ENCODE measurements at regions not wholly inside any gene's neighbourhood (a gene's known extent, or its start where the extent isn't known, plus 50 kb on each side); places are given as distances from the start of the nearest gene placed in this dataset.

DNA sequence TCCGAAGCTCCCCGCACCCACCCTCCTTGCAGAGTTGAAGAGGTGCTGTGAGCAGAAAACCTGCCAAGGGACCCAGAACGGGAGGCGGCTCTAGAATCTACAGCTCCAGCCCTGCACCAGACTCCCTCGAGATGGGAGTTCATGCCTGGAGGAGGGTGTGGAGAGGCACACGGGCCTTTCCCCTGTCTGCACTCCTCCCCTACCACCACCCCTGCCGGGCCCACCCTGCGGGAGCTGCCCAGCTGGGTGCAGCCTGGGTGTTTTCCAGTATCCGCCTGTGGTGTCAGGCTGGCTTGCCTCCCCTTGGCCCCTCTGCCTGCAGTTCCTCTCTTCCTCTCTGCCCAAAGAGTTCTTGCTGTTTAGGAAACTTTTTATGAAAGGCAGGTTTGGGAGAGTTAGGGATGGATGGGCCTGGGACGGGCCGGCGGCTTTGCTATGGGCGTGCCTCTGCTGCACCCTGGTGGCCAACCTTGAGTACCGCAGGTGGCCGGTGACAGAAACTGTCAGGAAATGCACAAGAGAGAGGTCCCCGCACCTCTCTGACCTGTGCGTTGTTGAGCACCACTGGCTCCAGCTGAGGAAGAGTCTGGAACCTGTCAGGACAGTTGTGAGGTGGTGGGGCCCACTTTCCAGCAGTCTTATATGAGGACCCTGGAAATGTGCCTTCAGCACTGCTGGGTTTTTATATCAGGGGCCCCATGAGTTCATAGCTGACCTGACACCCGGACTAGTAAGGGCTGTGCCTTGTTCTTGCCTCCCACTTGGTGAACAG lies 354.1 kb downstream of the SEC14L1 start:
- Histone ChIP-seq H3K36me3 (replicated peaks; ENCODE audit: low read depth, low read length) (no peaks in the 10 kb centered on the region), H3K4me1 (ENCODE audit: low read length) (peaks cover 6% of the 10 kb centered on the region), H2AFZ (ENCODE audit: low read depth, low read length) (no peak overlapping the region), H3K79me2 (ENCODE audit: low read length) (no peaks in the 10 kb centered on the region), H4K20me1 (ENCODE audit: insufficient read depth, low read length) (0 out of 2 replicates have a peak, but pooled peaks cover 2% of the 10 kb centered on the region), H3K27me3 (ENCODE audit: low read depth, low read length) (no peaks in the 10 kb centered on the region), H3K4me2 (ENCODE audit: low read length) (no peak overlapping the region), H3K9me3 (ENCODE audit: insufficient read depth, low read length) (no peaks in the 10 kb centered on the region), H3K9ac (ENCODE audit: low read length) (no peak overlapping the region), H3K27ac (ENCODE audit: low read length) (no peak overlapping the region), H3K4me3 (ENCODE audit: low read length) (no peak overlapping the region)
- TF ChIP-seq, protein P1, sequence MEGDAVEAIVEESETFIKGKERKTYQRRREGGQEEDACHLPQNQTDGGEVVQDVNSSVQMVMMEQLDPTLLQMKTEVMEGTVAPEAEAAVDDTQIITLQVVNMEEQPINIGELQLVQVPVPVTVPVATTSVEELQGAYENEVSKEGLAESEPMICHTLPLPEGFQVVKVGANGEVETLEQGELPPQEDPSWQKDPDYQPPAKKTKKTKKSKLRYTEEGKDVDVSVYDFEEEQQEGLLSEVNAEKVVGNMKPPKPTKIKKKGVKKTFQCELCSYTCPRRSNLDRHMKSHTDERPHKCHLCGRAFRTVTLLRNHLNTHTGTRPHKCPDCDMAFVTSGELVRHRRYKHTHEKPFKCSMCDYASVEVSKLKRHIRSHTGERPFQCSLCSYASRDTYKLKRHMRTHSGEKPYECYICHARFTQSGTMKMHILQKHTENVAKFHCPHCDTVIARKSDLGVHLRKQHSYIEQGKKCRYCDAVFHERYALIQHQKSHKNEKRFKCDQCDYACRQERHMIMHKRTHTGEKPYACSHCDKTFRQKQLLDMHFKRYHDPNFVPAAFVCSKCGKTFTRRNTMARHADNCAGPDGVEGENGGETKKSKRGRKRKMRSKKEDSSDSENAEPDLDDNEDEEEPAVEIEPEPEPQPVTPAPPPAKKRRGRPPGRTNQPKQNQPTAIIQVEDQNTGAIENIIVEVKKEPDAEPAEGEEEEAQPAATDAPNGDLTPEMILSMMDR (IDR thresholded peaks at IDR 0.05; ENCODE audit: low read depth, low read length) = peak; percentile 95
- no peak for TF ChIP-seq EZH2phosphoT487 (IDR thresholded peaks at IDR 0.05; ENCODE audit: low read depth)

DNA sequence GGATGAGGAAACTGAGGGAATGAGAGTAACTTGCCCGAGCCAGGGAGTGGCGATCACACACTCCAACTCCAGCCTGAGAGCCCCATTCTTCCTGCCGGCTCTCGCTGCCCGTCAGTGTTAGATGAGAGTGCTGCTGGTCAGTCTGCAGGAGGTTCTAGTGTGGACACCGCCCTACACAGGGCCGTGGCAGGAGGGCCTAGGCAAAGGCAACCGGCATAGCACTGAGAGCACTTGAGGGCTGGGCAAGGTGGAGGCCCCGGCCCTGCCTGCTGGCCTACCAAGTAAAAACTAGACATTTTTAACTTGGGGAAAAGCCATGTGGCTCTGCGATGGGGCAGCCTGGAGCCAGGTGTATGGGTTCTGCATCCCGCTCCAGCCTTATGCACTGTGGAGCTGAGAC lies 354.8 kb downstream of the SEC14L1 start:
- H3K4me3 ChIP-seq (ENCODE audit: low read length) = no peak overlapping the region
- no peaks in the 10 kb centered on the region for H3K36me3 ChIP-seq (replicated peaks; ENCODE audit: low read depth, low read length)
- H3K27me3 ChIP-seq (ENCODE audit: low read depth, low read length) = no peaks in the 10 kb centered on the region
- no peak overlapping the region for H2AFZ ChIP-seq (ENCODE audit: low read depth, low read length)
- H3K9ac ChIP-seq (ENCODE audit: low read length) = no peak overlapping the region
- no peaks in the 10 kb centered on the region for H3K79me2 ChIP-seq (ENCODE audit: low read length)
- no peak overlapping the region for H3K4me2 ChIP-seq (ENCODE audit: low read length)
- 0 out of 2 replicates have a peak, but pooled peaks cover 2% of the 10 kb centered on the region for H4K20me1 ChIP-seq (ENCODE audit: insufficient read depth, low read length)
- no peak overlapping the region for H3K27ac ChIP-seq (ENCODE audit: low read length)
- H3K9me3 ChIP-seq (ENCODE audit: insufficient read depth, low read length) = no peaks in the 10 kb centered on the region
- no peak for TF ChIP-seq EZH2phosphoT487 (IDR thresholded peaks at IDR 0.05; ENCODE audit: low read depth)
- TF ChIP-seq, protein P1 (IDR thresholded peaks at IDR 0.05; ENCODE audit: low read depth, low read length) = no peak
- H3K4me1 ChIP-seq (ENCODE audit: low read length) = peaks cover 6% of the 10 kb centered on the region

DNA sequence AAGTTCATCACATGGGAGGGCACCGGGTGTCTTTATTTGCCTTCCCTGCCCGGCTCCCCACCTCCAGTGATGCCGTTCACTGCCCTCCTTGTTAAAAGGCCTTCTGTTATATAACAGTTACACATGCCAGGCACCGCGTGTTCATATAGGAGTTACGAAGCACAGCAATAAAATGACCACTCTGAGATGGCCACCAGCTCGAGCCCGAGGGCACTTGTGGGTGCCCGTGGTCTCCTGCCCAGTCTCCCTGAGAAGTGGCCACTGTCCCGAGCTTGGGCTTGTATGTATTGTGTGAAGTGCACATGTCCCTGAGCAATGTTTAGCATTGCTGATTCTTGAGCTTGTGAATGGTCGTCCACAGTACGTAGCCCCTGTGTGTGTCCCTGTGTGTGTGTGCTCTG lies 355.6 kb downstream of the SEC14L1 start:
- Histone ChIP-seq H3K79me2 (ENCODE audit: low read length) (no peaks in the 10 kb centered on the region), H3K4me2 (ENCODE audit: low read length) (no peak overlapping the region), H3K36me3 (replicated peaks; ENCODE audit: low read depth, low read length) (no peaks in the 10 kb centered on the region), H4K20me1 (ENCODE audit: insufficient read depth, low read length) (0 out of 2 replicates have a peak, but pooled peaks cover 2% of the 10 kb centered on the region), H3K27ac (ENCODE audit: low read length) (no peak overlapping the region), H3K9ac (ENCODE audit: low read length) (no peak overlapping the region), H3K4me1 (ENCODE audit: low read length) (peaks cover 6% of the 10 kb centered on the region), H3K27me3 (ENCODE audit: low read depth, low read length) (no peaks in the 10 kb centered on the region), H3K9me3 (ENCODE audit: insufficient read depth, low read length) (no peaks in the 10 kb centered on the region), H2AFZ (ENCODE audit: low read depth, low read length) (no peak overlapping the region), H3K4me3 (ENCODE audit: low read length) (no peak overlapping the region)
- TF ChIP-seq EZH2phosphoT487 (IDR thresholded peaks at IDR 0.05; ENCODE audit: low read depth) = no peak
- TF ChIP-seq, protein P1 (IDR thresholded peaks at IDR 0.05; ENCODE audit: low read depth, low read length) = no peak

DNA sequence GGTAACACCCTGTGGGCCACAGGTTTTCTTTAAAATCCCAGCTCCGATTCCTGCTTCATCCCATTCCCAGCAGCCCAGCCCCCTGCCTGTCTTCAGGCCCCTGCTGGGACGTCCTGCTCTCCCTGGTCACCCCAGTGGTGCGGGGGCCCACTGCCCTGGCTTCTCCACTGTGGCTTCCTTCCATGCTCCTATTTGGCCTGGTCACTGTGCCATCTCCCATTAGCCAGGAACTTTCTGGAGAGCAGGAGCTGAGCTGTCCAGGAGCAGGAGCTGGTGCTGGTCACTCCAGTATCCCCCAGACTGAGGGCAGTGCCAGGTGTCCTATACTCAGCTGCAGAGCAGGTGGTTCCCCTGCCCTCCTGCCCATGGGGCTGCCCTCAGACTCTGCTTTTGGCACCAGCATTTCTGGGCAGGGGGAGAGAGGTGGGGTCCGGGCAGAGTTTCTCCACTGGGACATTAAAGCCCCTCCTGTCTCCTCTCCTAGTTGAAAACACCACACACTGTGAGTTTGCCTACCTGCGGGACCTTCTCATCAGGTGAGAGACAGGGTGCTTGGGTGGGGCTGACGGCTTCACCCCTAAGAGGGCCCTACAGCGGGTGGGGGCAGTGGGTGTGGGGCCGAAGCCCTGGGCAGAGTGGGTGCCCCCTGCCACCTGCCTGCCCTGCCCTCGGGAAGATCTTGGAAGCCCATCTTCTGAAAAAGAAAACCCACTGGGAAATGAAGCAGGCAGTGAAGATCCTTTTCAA lies 356.2 kb downstream of the SEC14L1 start:
- Histone ChIP-seq H3K27me3 (ENCODE audit: low read depth, low read length) (no peaks in the 10 kb centered on the region), H3K36me3 (replicated peaks; ENCODE audit: low read depth, low read length) (no peaks in the 10 kb centered on the region)

More for the DNA sequence above, 356.2 kb downstream of the SEC14L1 start:
- Histone ChIP-seq H3K4me1 (ENCODE audit: low read length) (peaks cover 3% of the 10 kb centered on the region), H3K4me3 (ENCODE audit: low read length) (no peak overlapping the region), H2AFZ (ENCODE audit: low read depth, low read length) (no peak overlapping the region), H3K9ac (ENCODE audit: low read length) (no peak overlapping the region), H3K9me3 (ENCODE audit: insufficient read depth, low read length) (no peaks in the 10 kb centered on the region), H3K4me2 (ENCODE audit: low read length) (no peak overlapping the region), H4K20me1 (ENCODE audit: insufficient read depth, low read length) (0 out of 2 replicates have a peak, but pooled peaks cover 2% of the 10 kb centered on the region), H3K79me2 (ENCODE audit: low read length) (no peaks in the 10 kb centered on the region), H3K27ac (ENCODE audit: low read length) (no peak overlapping the region)
- TF ChIP-seq, protein P1 (IDR thresholded peaks at IDR 0.05; ENCODE audit: low read depth, low read length) = no peak
- no peak for TF ChIP-seq EZH2phosphoT487 (IDR thresholded peaks at IDR 0.05; ENCODE audit: low read depth)

All from OCI-LY3 (cell line).